ENCODE measurements at regions not wholly inside any gene's neighbourhood (a gene's known extent, or its start where the extent isn't known, plus 50 kb on each side); places are given as distances from the start of the nearest gene placed in this dataset.

DNA sequence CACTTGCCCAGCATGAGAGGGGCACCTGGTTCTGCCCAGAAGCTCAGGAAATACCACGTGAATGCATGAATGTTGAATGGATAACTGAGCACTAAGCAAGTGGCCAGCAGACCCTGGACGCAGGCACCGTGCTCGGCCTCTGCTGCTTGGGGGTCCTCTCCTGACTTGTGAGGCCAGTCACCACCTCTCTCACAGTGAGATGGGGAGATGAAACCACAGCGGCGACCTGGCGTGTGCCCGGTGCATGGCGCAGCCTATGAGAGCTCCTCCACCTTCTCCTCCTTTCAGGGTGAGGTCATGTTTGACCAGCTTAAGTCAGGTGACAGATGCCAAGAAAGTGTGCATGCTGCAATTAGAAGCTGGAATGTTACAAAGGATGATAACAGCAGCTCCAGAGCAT lies 75.5 kb downstream of the HMX1 start:
- no peaks in the 10 kb centered on the region for H4K20me1 ChIP-seq (ENCODE audit: control insufficient read depth, extremely low read depth, insufficient read depth, low read length)
- no peaks in the 10 kb centered on the region for H3K4me1 ChIP-seq (ENCODE audit: control insufficient read depth, extremely low read depth, insufficient read depth, low read length)
- H3K27me3 ChIP-seq (ENCODE audit: control insufficient read depth, extremely low read depth, insufficient read depth, low read length) = no peaks in the 10 kb centered on the region
- no peak overlapping the region for H3K9ac ChIP-seq (ENCODE audit: control insufficient read depth, extremely low read depth, insufficient read depth, low read length)
- H3K27ac ChIP-seq (ENCODE audit: control insufficient read depth, insufficient read depth, low read length) = no peak overlapping the region
- no peaks in the 10 kb centered on the region for H3K9me1 ChIP-seq (ENCODE audit: control insufficient read depth, extremely low read depth, insufficient read depth, low read length)
- H3K4me3 ChIP-seq (ENCODE audit: control insufficient read depth in 2 of 3, extremely low read depth in 1 of 3, insufficient read depth in 2 of 3, low read depth in 1 of 3, low read length in 3 of 3) = no peak overlapping the region
- no peaks in the 10 kb centered on the region for H3K79me2 ChIP-seq (ENCODE audit: control insufficient read depth, insufficient read depth, low read length)
- H3K4me2 ChIP-seq (ENCODE audit: control insufficient read depth, extremely low read depth, insufficient read depth, low read depth, low read length) = no peak overlapping the region
- no peak overlapping the region for H2AFZ ChIP-seq (ENCODE audit: control insufficient read depth, low read length)
- DNase-seq (ENCODE audit: low read depth, low spot score) (no peak), FAIRE-seq (no peak)
- TF ChIP-seq EZH2 (IDR thresholded peaks at IDR 0.05; ENCODE audit: low read length) (no peak), CTCF (optimal IDR thresholded peaks at IDR 0.05 in 1 of 3, IDR thresholded peaks at IDR 0.05 in 1 of 3, conservative IDR thresholded peaks at IDR 0.05 in 1 of 3; ENCODE audit: extremely low read depth in 1 of 3, insufficient read depth in 2 of 3, low read length in 3 of 3) (no peak)
- no peaks in the 10 kb centered on the region for H3K36me3 ChIP-seq (ENCODE audit: control insufficient read depth in 2 of 2, extremely low read depth in 1 of 2, insufficient read depth in 2 of 2, low read length in 2 of 2)
- peaks cover 7% of the 10 kb centered on the region for H3K9me3 ChIP-seq (ENCODE audit: control insufficient read depth, low read depth, low read length)
- dilution Hi-C loops (cut with MboI; ENCODE audit: extremely low pct_ligation_motif_present, low sequenced_read_pairs) = no loop called here

DNA sequence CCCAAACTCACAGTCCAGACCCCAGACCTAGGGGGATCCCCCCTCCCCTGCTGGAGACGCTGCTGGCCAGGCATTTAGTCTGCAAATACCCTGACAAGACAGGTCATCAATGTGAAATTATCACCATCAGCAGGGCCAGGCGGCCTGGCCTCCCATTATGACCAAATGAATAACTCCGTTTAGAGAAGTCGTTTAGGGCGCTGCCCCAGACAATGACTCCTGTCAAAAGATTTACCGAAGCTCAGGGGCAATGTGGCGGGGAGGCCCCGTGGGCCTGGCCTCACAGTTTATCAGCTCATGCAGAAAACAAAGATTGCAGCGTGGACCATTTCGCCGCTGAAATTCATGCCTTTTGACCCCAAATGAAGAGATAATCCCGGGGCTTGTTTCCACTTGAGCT lies 76.5 kb downstream of the HMX1 start:
- Histone ChIP-seq H3K36me3 (ENCODE audit: control insufficient read depth in 2 of 2, extremely low read depth in 1 of 2, insufficient read depth in 2 of 2, low read length in 2 of 2) (no peaks in the 10 kb centered on the region), H4K20me1 (ENCODE audit: control insufficient read depth, extremely low read depth, insufficient read depth, low read length) (no peaks in the 10 kb centered on the region), H3K27me3 (ENCODE audit: control insufficient read depth, extremely low read depth, insufficient read depth, low read length) (no peaks in the 10 kb centered on the region), H3K4me3 (ENCODE audit: control insufficient read depth in 2 of 3, extremely low read depth in 1 of 3, insufficient read depth in 2 of 3, low read depth in 1 of 3, low read length in 3 of 3) (no peak overlapping the region), H3K27ac (ENCODE audit: control insufficient read depth, insufficient read depth, low read length) (no peak overlapping the region), H3K9me1 (ENCODE audit: control insufficient read depth, extremely low read depth, insufficient read depth, low read length) (no peaks in the 10 kb centered on the region), H2AFZ (ENCODE audit: control insufficient read depth, low read length) (no peak overlapping the region), H3K9ac (ENCODE audit: control insufficient read depth, extremely low read depth, insufficient read depth, low read length) (no peak overlapping the region), H3K9me3 (ENCODE audit: control insufficient read depth, low read depth, low read length) (peaks cover 12% of the 10 kb centered on the region), H3K79me2 (ENCODE audit: control insufficient read depth, insufficient read depth, low read length) (no peaks in the 10 kb centered on the region), H3K4me2 (ENCODE audit: control insufficient read depth, extremely low read depth, insufficient read depth, low read depth, low read length) (no peak overlapping the region), H3K4me1 (ENCODE audit: control insufficient read depth, extremely low read depth, insufficient read depth, low read length) (no peaks in the 10 kb centered on the region)
- FAIRE-seq (no peak), DNase-seq (ENCODE audit: low read depth, low spot score) (no peak)
- dilution Hi-C loops (cut with MboI; ENCODE audit: extremely low pct_ligation_motif_present, low sequenced_read_pairs) = no loop called here
- TF ChIP-seq EZH2 (IDR thresholded peaks at IDR 0.05; ENCODE audit: low read length) = no peak
- no peak for TF ChIP-seq CTCF (optimal IDR thresholded peaks at IDR 0.05 in 1 of 3, IDR thresholded peaks at IDR 0.05 in 1 of 3, conservative IDR thresholded peaks at IDR 0.05 in 1 of 3; ENCODE audit: extremely low read depth in 1 of 3, insufficient read depth in 2 of 3, low read length in 3 of 3)
